Testis (tissue), 2 donors: ENCODE measurements at regions not wholly inside any gene's neighbourhood (a gene's known extent, or its start where the extent isn't known, plus 50 kb on each side); places are given as distances from the start of the nearest gene placed in this dataset.

ENCODE experiments used
- DNase-seq: peaks from one replicate; pipeline ENCODE4 v3.0.0-alpha.2; 2019
- H3K27ac ChIP-seq, 2 donors: fragments of 200-600 bp; sonication (generic); one replicate each; pipeline ENCODE4 v1.5.1; 2019
- H3K27me3 ChIP-seq: fragments of 200-600 bp; sonication (generic); one replicate; pipeline ENCODE4 v1.5.1; 2019
- H3K36me3 ChIP-seq: fragments of 200-600 bp; sonication (generic); one replicate; pipeline ENCODE4 v1.5.1; 2017; ENCODE audit warnings: low read depth; ENCODE audit errors: missing control alignments
- H3K4me1 ChIP-seq: fragments of 200-600 bp; sonication (generic); one replicate; pipeline ENCODE4 v1.5.1; 2019
- H3K4me3 ChIP-seq, 2 donors: fragments of 200-600 bp; sonication (generic); one replicate each; pipeline ENCODE4 v1.5.1; 2017 to 2019
- H3K9me3 ChIP-seq: fragments of 200-600 bp; sonication (generic); one replicate; pipeline ENCODE4 v1.5.1; 2017
- CTCF ChIP-seq, 3 experiments: fragments of 450-650 bp in 2 of 3; fragments of 200-600 bp in 1 of 3; sonication (generic) in 1 of 3; IDR thresholded peaks; one replicate each; pipeline ENCODE4 v1.5.1; 2016 to 2019; ENCODE audit warnings: antibody characterized with exemption in 3 of 3, mild to moderate bottlenecking in 2 of 3, moderate library complexity in 1 of 3
- POLR2A ChIP-seq: fragments of 450-650 bp; IDR thresholded peaks from one replicate; pipeline ENCODE4 v1.6.1; 2017; ENCODE audit warnings: antibody characterized with exemption, mild to moderate bottlenecking, moderate library complexity
- WGBS, 2 donors: methylation state at CpG; one replicate each; pipeline ENCODE4 v1.1.5; 2018; 5-methylcytosine and 5-hydroxymethylcytosine counted together
- intact Hi-C: fragments of 100-400 bp; cut with DNase I; formaldehyde crosslinking; loops from one replicate; pipeline ENCODE4 v1.15.1; 2023; ENCODE audit warnings: low total_unique reads

DNA sequence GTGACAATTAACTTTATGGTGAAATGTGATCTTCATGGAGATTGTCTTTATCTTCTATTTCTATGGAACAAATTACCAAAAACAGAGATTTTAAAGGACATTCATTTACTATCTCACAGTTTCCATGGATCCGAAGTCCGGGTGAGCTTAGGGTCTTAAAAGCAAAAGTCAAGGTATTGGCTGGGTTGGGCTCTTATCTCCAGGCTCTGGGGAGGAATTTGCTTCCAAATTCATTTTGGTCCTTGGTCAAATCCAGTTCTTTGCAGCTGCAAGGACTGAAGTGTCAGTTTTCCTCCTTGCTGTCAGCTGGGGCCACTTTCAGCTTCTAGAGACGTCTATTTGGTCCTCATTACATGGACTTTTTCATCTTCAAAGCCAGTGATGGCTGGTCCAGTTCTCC, 395.8 kb upstream of the MAF start:
- Histone ChIP-seq H3K36me3 (no peaks in the 10 kb centered on the region), H3K27me3 (no peaks in the 10 kb centered on the region), H3K4me1 (no peaks in the 10 kb centered on the region), H3K4me3 (no peak overlapping the region), H3K27ac (no peak overlapping the region), H3K9me3 (no peaks in the 10 kb centered on the region)
- no peak for DNase-seq
- intact Hi-C loops = no loop called here
- WGBS, 2 donors = 77% methylated on average over 3 of the region's 3 CpGs
- TF ChIP-seq POLR2A (no peak), CTCF (IDR thresholded peaks at IDR 0.05) (no peak)

GRCh38 chr16:79995315-79995714, 394.8 kb upstream of the MAF start:
- no peaks in the 10 kb centered on the region for H3K27me3 ChIP-seq
- no peak overlapping the region for H3K4me3 ChIP-seq
- H3K36me3 ChIP-seq = no peaks in the 10 kb centered on the region
- no peak for DNase-seq
- no peaks in the 10 kb centered on the region for H3K4me1 ChIP-seq
- no peak overlapping the region for H3K27ac ChIP-seq
- WGBS, 2 donors = 86 to 88% methylated on average over 7 of the region's 7 CpGs
- H3K9me3 ChIP-seq = no peaks in the 10 kb centered on the region
- intact Hi-C loops = no loop called here
- TF ChIP-seq POLR2A = no peak
- no peak for TF ChIP-seq CTCF (IDR thresholded peaks at IDR 0.05)

DNA sequence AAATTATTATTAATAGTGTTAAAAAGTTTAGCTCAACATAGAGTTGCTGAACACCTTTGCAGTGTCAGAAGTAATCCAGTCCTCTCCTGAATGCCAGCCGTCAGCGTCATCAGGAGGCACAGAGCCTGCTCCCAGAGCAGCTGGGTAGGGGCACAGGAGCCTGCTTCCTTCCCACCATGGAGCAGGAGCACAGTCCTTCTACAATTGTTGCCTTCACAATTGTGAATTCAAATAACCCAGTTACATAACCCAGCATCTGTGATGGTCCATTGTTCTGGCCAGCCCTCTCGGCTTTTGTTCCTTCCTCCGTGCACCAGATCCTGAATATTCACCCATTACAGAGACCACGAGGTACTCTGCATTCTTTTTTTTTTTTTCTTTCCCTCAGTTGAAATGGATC, 393.9 kb upstream of the MAF start:
- H3K27ac ChIP-seq = no peak overlapping the region
- no peaks in the 10 kb centered on the region for H3K27me3 ChIP-seq
- no peaks in the 10 kb centered on the region for H3K4me1 ChIP-seq
- TF ChIP-seq POLR2A = no peak
- no peak for TF ChIP-seq CTCF (IDR thresholded peaks at IDR 0.05)
- intact Hi-C loops = no loop called here
- 80 to 93% methylated on average over 5 of the region's 5 CpGs for WGBS, 2 donors
- H3K4me3 ChIP-seq = no peak overlapping the region
- H3K36me3 ChIP-seq = no peaks in the 10 kb centered on the region
- no peaks in the 10 kb centered on the region for H3K9me3 ChIP-seq
- no peak for DNase-seq

- Histone ChIP-seq H3K4me1 (no peaks in the 10 kb centered on the region), H3K27ac (no peak overlapping the region), H3K36me3 (no peaks in the 10 kb centered on the region), H3K27me3 (no peaks in the 10 kb centered on the region), H3K4me3 (no peak overlapping the region), H3K9me3 (no peaks in the 10 kb centered on the region)
- no peak for DNase-seq
- intact Hi-C loops = no loop called here
- 83 to 88% methylated on average over 5 of the region's 5 CpGs for WGBS, 2 donors
- TF ChIP-seq POLR2A = no peak
- TF ChIP-seq CTCF (IDR thresholded peaks at IDR 0.05) = no peak
Measured at GRCh38 chr16:79993629-79994209, 393.2 kb upstream of the MAF start.

DNA sequence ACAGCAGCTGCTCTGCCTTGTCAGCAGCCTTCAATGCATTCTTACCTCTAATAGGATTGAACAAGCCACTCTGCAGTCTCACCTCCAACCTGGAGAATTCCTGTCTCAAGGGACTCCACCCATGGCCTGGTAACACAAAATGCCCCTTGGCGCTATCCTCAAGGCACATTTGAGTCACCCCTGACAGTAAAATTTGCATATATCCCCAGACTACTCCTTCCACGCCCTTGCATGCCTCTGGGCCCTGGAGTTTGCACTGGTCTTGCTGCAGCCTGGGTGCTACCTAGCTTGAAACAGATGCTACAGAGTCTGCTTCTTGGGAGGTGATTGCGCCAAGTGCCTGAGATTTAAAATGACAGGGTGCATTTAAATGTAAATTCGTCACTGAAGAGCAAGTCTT, 391.4 kb upstream of the MAF start:
- TF ChIP-seq CTCF (IDR thresholded peaks at IDR 0.05) (no peak), POLR2A (no peak)
- no peak overlapping the region for H3K4me3 ChIP-seq
- intact Hi-C loops = no loop called here
- H3K27ac ChIP-seq = no peak overlapping the region
- H3K9me3 ChIP-seq = no peaks in the 10 kb centered on the region
- no peaks in the 10 kb centered on the region for H3K27me3 ChIP-seq
- WGBS, 2 donors = 95 to 96% methylated on average over 4 of the region's 4 CpGs
- DNase-seq = no peak
- H3K4me1 ChIP-seq = no peaks in the 10 kb centered on the region
- H3K36me3 ChIP-seq = no peaks in the 10 kb centered on the region
